IMR-90 (cell line): ENCODE measurements at regions not wholly inside any gene's neighbourhood (a gene's known extent, or its start where the extent isn't known, plus 50 kb on each side); places are given as distances from the start of the nearest gene placed in this dataset.

Source experiments
- BHLHE40 ChIP-seq: fragments of 150-350 bp; IDR thresholded peaks from 2 replicates; pipeline ENCODE4 v1.6.1; 2016; ENCODE audit warnings: mild to moderate bottlenecking, low read depth, low read length
- CEBPB ChIP-seq: IDR thresholded peaks from 2 replicates; pipeline ENCODE4 v1.6.1; 2012; ENCODE audit warnings: low read depth, low read length, improper control_type of control experiment
- FOS ChIP-seq: fragments of 150-350 bp; IDR thresholded peaks from 2 replicates; pipeline ENCODE4 v1.6.1; 2016; ENCODE audit warnings: low read depth, low read length
- MAFK ChIP-seq: IDR thresholded peaks from 2 replicates; pipeline ENCODE4 v1.6.1; 2012; ENCODE audit warnings: low read depth, low read length, improper control_type of control experiment
- POLR2A ChIP-seq: IDR thresholded peaks from 2 replicates; pipeline ENCODE4 v1.6.1; 2012; ENCODE audit warnings: mild to moderate bottlenecking, low read depth, low read length
- RFX5 ChIP-seq: IDR thresholded peaks from 2 replicates; pipeline ENCODE4 v1.8.0; 2012; ENCODE audit warnings: low read depth, mild to moderate bottlenecking, low read length, moderate library complexity
- TF ChIP-seq, protein P1 (sequence below): conservative IDR thresholded peaks from 2 replicates; pipeline ENCODE4 v1.5.1; 2012; ENCODE audit warnings: mild to moderate bottlenecking, low read depth, low read length, improper control_type of control experiment

DNA sequence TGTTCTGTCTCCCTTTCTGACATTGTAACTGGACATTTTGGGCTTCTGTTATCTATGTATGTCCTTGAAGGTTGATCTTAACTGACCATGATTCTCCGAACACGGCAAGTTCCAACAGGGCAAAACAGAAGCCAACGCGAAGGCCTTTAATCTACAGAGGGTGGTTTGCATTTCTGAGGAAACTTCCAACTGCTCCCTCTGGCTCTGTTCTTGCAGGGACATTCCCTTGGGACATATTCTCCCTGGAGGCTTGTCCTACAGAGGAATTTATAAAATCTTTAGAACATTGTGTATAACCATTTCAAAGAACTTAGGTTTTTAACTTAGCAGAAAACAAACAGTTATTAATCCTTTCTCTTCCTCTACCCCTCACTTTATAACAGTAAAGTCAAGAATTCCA, 189.0 kb upstream of the CDYL start:
- TF ChIP-seq, protein P1, sequence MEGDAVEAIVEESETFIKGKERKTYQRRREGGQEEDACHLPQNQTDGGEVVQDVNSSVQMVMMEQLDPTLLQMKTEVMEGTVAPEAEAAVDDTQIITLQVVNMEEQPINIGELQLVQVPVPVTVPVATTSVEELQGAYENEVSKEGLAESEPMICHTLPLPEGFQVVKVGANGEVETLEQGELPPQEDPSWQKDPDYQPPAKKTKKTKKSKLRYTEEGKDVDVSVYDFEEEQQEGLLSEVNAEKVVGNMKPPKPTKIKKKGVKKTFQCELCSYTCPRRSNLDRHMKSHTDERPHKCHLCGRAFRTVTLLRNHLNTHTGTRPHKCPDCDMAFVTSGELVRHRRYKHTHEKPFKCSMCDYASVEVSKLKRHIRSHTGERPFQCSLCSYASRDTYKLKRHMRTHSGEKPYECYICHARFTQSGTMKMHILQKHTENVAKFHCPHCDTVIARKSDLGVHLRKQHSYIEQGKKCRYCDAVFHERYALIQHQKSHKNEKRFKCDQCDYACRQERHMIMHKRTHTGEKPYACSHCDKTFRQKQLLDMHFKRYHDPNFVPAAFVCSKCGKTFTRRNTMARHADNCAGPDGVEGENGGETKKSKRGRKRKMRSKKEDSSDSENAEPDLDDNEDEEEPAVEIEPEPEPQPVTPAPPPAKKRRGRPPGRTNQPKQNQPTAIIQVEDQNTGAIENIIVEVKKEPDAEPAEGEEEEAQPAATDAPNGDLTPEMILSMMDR = no peak
- TF ChIP-seq POLR2A = no peak
- TF ChIP-seq MAFK = no peak
- no peak for TF ChIP-seq BHLHE40
- no peak for TF ChIP-seq CEBPB
- no peak for TF ChIP-seq FOS
- no peak for TF ChIP-seq RFX5
